GM12878 (cell line): ENCODE measurements at regions not wholly inside any gene's neighbourhood (a gene's known extent, or its start where the extent isn't known, plus 50 kb on each side); places are given as distances from the start of the nearest gene placed in this dataset.

Experiments
- ATAC-seq: fragments of 200-7000 bp; cut with Tn5 transposase; 3 replicates; pipeline ENCODE4 v1.9.1; 2020; ENCODE audit warnings: mild to moderate bottlenecking, moderate library complexity
- BruUV-seq: library from RNA; stranded (reverse); fragments of 400-500 nt; replicated peaks from 2 replicates; lab custom pipeline; 2021; lab: Mats Ljungman, UMichigan
- CTCF ChIA-PET: fragments of 300-600 bp; sonication (Branson Sonifier 250); formaldehyde crosslinking; extraction: SDS; loops from one replicate; lab custom pipeline; 2021; ENCODE audit warnings: inconsistent platforms; lab: Yijun Ruan, JAX
- POLR2A ChIA-PET: fragments of 350-600 bp; formaldehyde crosslinking; extraction: SDS; loops from one replicate; lab custom pipeline; 2021; ENCODE audit warnings: inconsistent platforms; lab: Charles Lee
- RAD21 ChIA-PET: fragments of 300-600 bp; sonication (Branson Sonifier 250); formaldehyde crosslinking; loops from one replicate; lab custom pipeline; 2023; ENCODE audit warnings: antibody characterized with exemption; ENCODE audit not compliant: unreplicated experiment; lab: Charles Lee
- SMC1A ChIA-PET: fragments of 300-600 bp; sonication (Branson Sonifier 250); formaldehyde crosslinking; loops from one replicate; lab custom pipeline; 2023; ENCODE audit not compliant: unreplicated experiment, uncharacterized antibody; lab: Charles Lee
- DNase-seq: peaks from one replicate; pipeline ENCODE4 v3.0.0-alpha.2; 2011; ENCODE audit warnings: low read depth, low spot score
- FAIRE-seq: peaks from 3 replicates; lab custom pipeline; 2011; peaks lifted over from hg19 to GRCh38; lab: Jason Lieb, UNC
- H2AFZ ChIP-seq: 2 replicates; pipeline ENCODE4 v1.6.0; 2011; ENCODE audit warnings: low read depth, low read length, control low read depth; ENCODE audit not compliant: control insufficient read depth
- H3K27ac ChIP-seq: 2 replicates; pipeline ENCODE4 v1.5.1; 2011; ENCODE audit warnings: control low read depth; ENCODE audit not compliant: control insufficient read depth, insufficient read depth
- H3K27me3 ChIP-seq, 2 experiments: replicated peaks in 1 of 2; 2 replicates each; pipeline versions ENCODE4 v1.6.0 to v1.6.1; 2011; ENCODE audit warnings: low read length in 1 of 2; ENCODE audit not compliant: control insufficient read depth in 2 of 2, insufficient read depth in 2 of 2
- H3K36me3 ChIP-seq, 2 experiments: 2 replicates each; pipeline ENCODE4 v1.5.1; 2011; ENCODE audit warnings: low read length in 1 of 2; ENCODE audit not compliant: control insufficient read depth in 2 of 2, insufficient read depth in 2 of 2
- H3K4me1 ChIP-seq: 2 replicates; pipeline ENCODE4 v1.6.1; 2011; ENCODE audit warnings: mild to moderate bottlenecking, low read length, moderate library complexity, mixed read lengths; ENCODE audit not compliant: control insufficient read depth, insufficient read depth
- H3K4me2 ChIP-seq: 2 replicates; pipeline ENCODE4 v1.6.0; 2011; ENCODE audit warnings: control low read depth; ENCODE audit not compliant: control insufficient read depth, insufficient read depth
- H3K4me3 ChIP-seq: fragments of 200-600 bp; sonication (generic); 2 replicates; pipeline ENCODE4 v1.5.1; 2016
- H3K79me2 ChIP-seq: 2 replicates; pipeline ENCODE4 v1.6.0; 2011; ENCODE audit warnings: low read length; ENCODE audit not compliant: control insufficient read depth, insufficient read depth
- H3K9ac ChIP-seq: 2 replicates; pipeline ENCODE4 v1.8.0; 2011; ENCODE audit warnings: low read length, control low read depth, mixed read lengths; ENCODE audit not compliant: control insufficient read depth, insufficient read depth
- H3K9me3 ChIP-seq: replicated peaks from 3 replicates; pipeline ENCODE4 v1.5.1; 2011; ENCODE audit warnings: mild to moderate bottlenecking, low read length; ENCODE audit not compliant: control insufficient read depth, insufficient read depth
- H4K20me1 ChIP-seq: 2 replicates; pipeline ENCODE4 v1.6.0; 2011; ENCODE audit not compliant: control insufficient read depth, insufficient read depth
- ATF3 ChIP-seq: IDR thresholded peaks from 2 replicates; pipeline ENCODE4 v1.6.1; 2011; ENCODE audit warnings: low read depth, mild to moderate bottlenecking, low read length, moderate library complexity, borderline replicate concordance; ENCODE audit errors: extremely low read depth
- CEBPB ChIP-seq, 2 experiments: fragments of 150-350 bp in 1 of 2; IDR thresholded peaks; 2 replicates each; pipeline ENCODE4 v1.6.1; 2012 to 2014; ENCODE audit warnings: low read depth in 2 of 2, low read length in 2 of 2, borderline replicate concordance in 1 of 2, inconsistent platforms in 1 of 2
- CHD2 ChIP-seq: IDR thresholded peaks from 2 replicates; pipeline ENCODE4 v1.6.1; 2011; ENCODE audit warnings: low read depth, low read length, improper control_type of control experiment, borderline replicate concordance
- ETV6 ChIP-seq, 2 experiments: fragments of 450-650 bp in 1 of 2; IDR thresholded peaks in 1 of 2; conservative IDR thresholded peaks in 1 of 2; 2 replicates each; pipeline ENCODE4 v1.6.1; 2014; ENCODE audit warnings: antibody characterized with exemption in 1 of 2, borderline replicate concordance in 1 of 2, low read depth in 1 of 2, mild to moderate bottlenecking in 1 of 2, moderate library complexity in 1 of 2
- EZH2 ChIP-seq: IDR thresholded peaks from 2 replicates; pipeline ENCODE4 v1.6.1; 2012; ENCODE audit warnings: low read depth, mild to moderate bottlenecking, control low read depth, inconsistent platforms, low read length, borderline replicate concordance; ENCODE audit not compliant: control insufficient read depth
- IKZF1 ChIP-seq: fragments of 450-650 bp; conservative IDR thresholded peaks from 2 replicates; pipeline ENCODE4 v1.6.1; 2017; ENCODE audit warnings: antibody characterized with exemption, mild to moderate bottlenecking
- IRF4 ChIP-seq: IDR thresholded peaks from 2 replicates; pipeline ENCODE4 v1.6.1; 2011; ENCODE audit warnings: low read depth, low read length
- KAT2A ChIP-seq: conservative IDR thresholded peaks from 2 replicates; pipeline ENCODE4 v1.6.1; 2011; ENCODE audit warnings: low read depth, low read length; ENCODE audit not compliant: control insufficient read depth
- MEF2A ChIP-seq: IDR thresholded peaks from 2 replicates; pipeline ENCODE4 v1.6.1; 2011; ENCODE audit warnings: low read depth, mild to moderate bottlenecking, low read length, moderate library complexity; ENCODE audit not compliant: insufficient read depth
- NFYB ChIP-seq: IDR thresholded peaks from 2 replicates; pipeline ENCODE4 v1.6.1; 2011; ENCODE audit warnings: low read depth, mild to moderate bottlenecking, low read length, improper control_type of control experiment, moderate library complexity; ENCODE audit not compliant: insufficient read depth
- NR2C2 ChIP-seq: IDR thresholded peaks from 2 replicates; pipeline ENCODE4 v1.6.1; 2011; ENCODE audit warnings: borderline replicate concordance, low read depth; ENCODE audit not compliant: control insufficient read depth, insufficient read length
- PAX8 ChIP-seq: fragments of 450-650 bp; IDR thresholded peaks from 2 replicates; pipeline ENCODE4 v1.6.1; 2017; ENCODE audit warnings: mild to moderate bottlenecking, moderate library complexity
- PML ChIP-seq: IDR thresholded peaks from 2 replicates; pipeline ENCODE4 v1.6.1; 2012; ENCODE audit warnings: low read length, inconsistent platforms
- RAD51 ChIP-seq: fragments of 450-650 bp; IDR thresholded peaks from 2 replicates; pipeline ENCODE4 v1.6.1; 2016; ENCODE audit warnings: moderate library complexity, mild to moderate bottlenecking, inconsistent platforms
- RELA ChIP-seq: fragments of 450-650 bp; IDR thresholded peaks from 2 replicates; pipeline ENCODE4 v1.8.0; 2014; ENCODE audit warnings: borderline replicate concordance; ENCODE audit not compliant: partially characterized antibody
- SP1 ChIP-seq: IDR thresholded peaks from one replicate; pipeline ENCODE4 v1.6.1; 2011; ENCODE audit warnings: low read depth, low read length
- STAT3 ChIP-seq: IDR thresholded peaks from 2 replicates; pipeline ENCODE4 v1.6.1; 2011; ENCODE audit warnings: low read depth, low read length, improper control_type of control experiment
- USF2 ChIP-seq: IDR thresholded peaks from 2 replicates; pipeline ENCODE4 v1.6.1; 2011; ENCODE audit warnings: low read depth, low read length, improper control_type of control experiment, borderline replicate concordance
- WRNIP1 ChIP-seq: IDR thresholded peaks from 2 replicates; pipeline ENCODE4 v1.6.1; 2011; ENCODE audit warnings: low read depth, low read length, improper control_type of control experiment, borderline replicate concordance
- ZBTB4 ChIP-seq: fragments of 450-650 bp; formaldehyde crosslinking; IDR thresholded peaks from 2 replicates; pipeline ENCODE4 v1.4.0; 2022; ENCODE audit warnings: mild to moderate bottlenecking, moderate library complexity
- WGBS: methylation state at CpG from one replicate; pipeline ENCODE4 v1.1.6; 2016; ENCODE audit warnings: low lambda C conversion rate; ENCODE audit not compliant: insufficient replicate concordance, insufficient coverage; ENCODE audit errors: missing lambda C conversion rate; 5-methylcytosine and 5-hydroxymethylcytosine counted together
- in situ Hi-C: fragments of 300-500 bp; cut with MboI; formaldehyde crosslinking; loops from 9 replicates; pipeline ENCODE4 v1.14.3; 2018; ENCODE audit warnings: mixed read lengths
- intact Hi-C: fragments of 100-400 bp; cut with micrococcal nuclease; formaldehyde crosslinking; loops from one replicate; pipeline ENCODE4 v1.14.2; 2022; ENCODE audit not compliant: unreplicated experiment

GRCh38 chr16:7946142-7946541 lies 613.5 kb downstream of the RBFOX1 start (continued):
- TF ChIP-seq ZBTB4 (CRISPR knock-in tag) (no peak), ATF3 (no peak), CHD2 (no peak), EZH2 (no peak), USF2 (no peak), CEBPB (IDR thresholded peaks at IDR 0.05; ENCODE audit: borderline replicate concordance in 1 of 2, low read depth in 2 of 2, low read length in 2 of 2) (no peak), KAT2A (no peak)

- Histone ChIP-seq H3K27me3 (no peaks in the 10 kb centered on the region), H3K79me2 (no peaks in the 10 kb centered on the region), H3K4me2 (no peak overlapping the region)
- 39% methylated on average over 7 of the region's 7 CpGs for WGBS
- in situ Hi-C loops: no loop called here
- TF ChIP-seq IKZF1 (no peak), SP1 (no peak), ETV6 (conservative IDR thresholded peaks at IDR 0.05 in 1 of 2, IDR thresholded peaks at IDR 0.05 in 1 of 2; ENCODE audit: borderline replicate concordance in 1 of 2, low read depth in 1 of 2) (no peak), RELA (no peak), MEF2A (no peak), NFYB (no peak), STAT3 (no peak), NR2C2 (no peak), CEBPB (IDR thresholded peaks at IDR 0.05; ENCODE audit: borderline replicate concordance in 1 of 2, low read depth in 2 of 2, low read length in 2 of 2) (no peak), PML (no peak), WRNIP1 (no peak), RAD51 (no peak), IRF4 (no peak), PAX8 (no peak)
- TF ChIP-seq, all 136 proteins: peak for 0
- SMC1A ChIA-PET: no interaction called here
- no peak for DNase-seq
- Histone ChIP-seq H3K4me3 (no peak overlapping the region), H4K20me1 (no peaks in the 10 kb centered on the region), H3K36me3 (no peaks in the 10 kb centered on the region), H3K9me3 (no peaks in the 10 kb centered on the region; the same call in 2 of the 3 replicates), H3K27ac (no peak overlapping the region), H2AFZ (no peak overlapping the region), H3K4me1 (no peaks in the 10 kb centered on the region), H3K9ac (no peak overlapping the region)
- intact Hi-C loops: no loop called here
- POLR2A ChIA-PET: no interaction called here
- CTCF ChIA-PET: no interaction called here
- no peak for FAIRE-seq
- BruUV-seq: no TSS peak
- no peak for ATAC-seq
- RAD21 ChIA-PET: no interaction called here
Observed at GRCh38 chr16:7938175-7938574, 605.5 kb downstream of the RBFOX1 start.
